Activated CD8-positive, alpha-beta T cell treated with anti-CD3 and anti-CD28 coated beads for 36 hours (primary cell): ENCODE measurements at regions not wholly inside any gene's neighbourhood (a gene's known extent, or its start where the extent isn't known, plus 50 kb on each side); places are given as distances from the start of the nearest gene placed in this dataset.

Source experiments
- ATAC-seq: fragments of 200-7000 bp; cut with Tn5 transposase; one replicate; pipeline ENCODE4 v1.10.0; 2021; ENCODE audit warnings: mild to moderate bottlenecking, moderate library complexity
- CTCF ChIA-PET: fragments of 350-600 bp; sonication (Branson Sonifier 250); formaldehyde crosslinking; loops from one replicate; lab custom pipeline; 2021; ENCODE audit warnings: antibody characterized with exemption; lab: Charles Lee
- POLR2A ChIA-PET: fragments of 350-600 bp; sonication (Branson Sonifier 250); formaldehyde crosslinking; loops from one replicate; lab custom pipeline; 2021; ENCODE audit warnings: antibody characterized with exemption; lab: Charles Lee
- DNase-seq: peaks from one replicate; pipeline ENCODE4 v3.0.0-alpha.2; 2020
- H3K27ac Mint-ChIP-seq: one replicate; pipeline ENCODE4 v1.8.0; 2021; ENCODE audit warnings: mild to moderate bottlenecking, mixed read lengths
- H3K27me3 Mint-ChIP-seq: one replicate; pipeline ENCODE4 v1.8.0; 2021; ENCODE audit warnings: mixed read lengths
- H3K36me3 Mint-ChIP-seq: one replicate; pipeline ENCODE4 v1.8.0; 2021; ENCODE audit warnings: low read depth, mixed read lengths
- H3K4me1 Mint-ChIP-seq: one replicate; pipeline ENCODE4 v1.8.0; 2021; ENCODE audit warnings: low read depth, mixed read lengths
- H3K4me3 Mint-ChIP-seq: one replicate; pipeline ENCODE4 v1.8.0; 2021; ENCODE audit warnings: mild to moderate bottlenecking, moderate library complexity, mixed read lengths
- H3K9me3 Mint-ChIP-seq: one replicate; pipeline ENCODE4 v1.8.0; 2021; ENCODE audit warnings: mixed read lengths
- CTCF ChIP-seq: fragments of 200-600 bp; IDR thresholded peaks from one replicate; pipeline ENCODE4 v1.8.0; 2022; ENCODE audit warnings: antibody characterized with exemption, mild to moderate bottlenecking
- intact Hi-C: fragments of 100-400 bp; cut with micrococcal nuclease; formaldehyde crosslinking; loops from one replicate; pipeline ENCODE4 v1.10.0; 2022

- peaks cover 21% of the 10 kb centered on the region for H3K9me3 Mint-ChIP-seq
- H3K27ac Mint-ChIP-seq: no peak overlapping the region
- ChIA-PET POLR2A (no interaction called here), CTCF (no interaction called here)
- no peaks in the 10 kb centered on the region for H3K27me3 Mint-ChIP-seq
- H3K4me1 Mint-ChIP-seq: no peaks in the 10 kb centered on the region
- TF ChIP-seq CTCF: no peak
- no peak overlapping the region for H3K4me3 Mint-ChIP-seq
- DNase-seq (no peak), ATAC-seq (no peak)
- H3K36me3 Mint-ChIP-seq: no peaks in the 10 kb centered on the region
- intact Hi-C loops: no loop called here
These were observed 90.0 kb upstream of the LINC01488 start for GRCh38 chr11:69391192-69392103.

- no peak for TF ChIP-seq CTCF
- intact Hi-C loops: no loop called here
- ChIA-PET CTCF (no interaction called here), POLR2A (no interaction called here)
- no peak overlapping the region for H3K27ac Mint-ChIP-seq
- H3K9me3 Mint-ChIP-seq: peaks cover 19% of the 10 kb centered on the region
- H3K4me1 Mint-ChIP-seq: no peaks in the 10 kb centered on the region
- H3K4me3 Mint-ChIP-seq: no peak overlapping the region
- no peaks in the 10 kb centered on the region for H3K36me3 Mint-ChIP-seq
- ATAC-seq: no peak
- H3K27me3 Mint-ChIP-seq: no peaks in the 10 kb centered on the region
- no peak for DNase-seq
These were observed 89.3 kb upstream of the LINC01488 start for GRCh38 chr11:69392104-69392653.

GRCh38 chr11:69393178-69393832, 88.2 kb upstream of the LINC01488 start:
- ChIA-PET CTCF (no interaction called here), POLR2A (no interaction called here)
- H3K9me3 Mint-ChIP-seq: peaks cover 10% of the 10 kb centered on the region
- no peaks in the 10 kb centered on the region for H3K27me3 Mint-ChIP-seq
- intact Hi-C loops: no loop called here
- H3K36me3 Mint-ChIP-seq: no peaks in the 10 kb centered on the region
- H3K4me1 Mint-ChIP-seq: no peaks in the 10 kb centered on the region
- DNase-seq (no peak), ATAC-seq (no peak)
- TF ChIP-seq CTCF: no peak
- no peak overlapping the region for H3K27ac Mint-ChIP-seq
- H3K4me3 Mint-ChIP-seq: no peak overlapping the region

GRCh38 chr11:69393865-69394233, 87.6 kb upstream of the LINC01488 start:
- H3K27me3 Mint-ChIP-seq: no peaks in the 10 kb centered on the region
- no peak for TF ChIP-seq CTCF
- ATAC-seq: no peak
- intact Hi-C loops: no loop called here
- no peak overlapping the region for H3K4me3 Mint-ChIP-seq
- no peaks in the 10 kb centered on the region for H3K36me3 Mint-ChIP-seq
- CTCF ChIA-PET: no interaction called here
- H3K4me1 Mint-ChIP-seq: no peaks in the 10 kb centered on the region
- no peak for DNase-seq
- H3K9me3 Mint-ChIP-seq: peaks cover 4% of the 10 kb centered on the region
- POLR2A ChIA-PET: no interaction called here
- no peak overlapping the region for H3K27ac Mint-ChIP-seq
